Activated T-cell treated with anti-CD3 and anti-CD28 coated beads for 1 hour (primary cell): ENCODE measurements at regions not wholly inside any gene's neighbourhood (a gene's known extent, or its start where the extent isn't known, plus 50 kb on each side); places are given as distances from the start of the nearest gene placed in this dataset.

ENCODE experiments used
- DNase-seq: peaks from one replicate; pipeline ENCODE4 v3.0.0-alpha.2; 2020; ENCODE audit warnings: low read depth

DNA sequence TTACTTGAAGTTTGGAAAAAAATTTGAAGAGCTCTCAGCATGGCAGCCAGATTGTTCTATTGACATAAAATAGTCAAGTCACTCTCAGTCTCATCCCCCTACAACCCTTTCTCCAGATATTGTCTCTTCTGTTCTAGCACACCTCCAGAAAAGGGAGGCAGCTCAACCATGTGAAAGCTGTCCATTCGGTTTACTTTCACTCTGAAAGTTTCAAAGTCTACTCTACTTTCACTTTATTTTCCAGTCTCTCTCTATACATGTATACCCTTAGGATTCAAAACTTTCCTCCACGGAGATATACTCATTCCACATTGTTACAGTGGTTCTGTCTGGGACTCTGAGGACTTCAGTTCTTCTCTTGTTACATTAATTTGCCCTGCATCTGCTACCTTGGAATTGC is 111.0 kb upstream of the STAC start:
- no peak for DNase-seq

GRCh38 chr3:36282766-36283165 is 97.5 kb upstream of the STAC start:
- DNase-seq = no peak

GRCh38 chr3:36295296-36295695 is 85.0 kb upstream of the STAC start:
- no peak for DNase-seq

DNA sequence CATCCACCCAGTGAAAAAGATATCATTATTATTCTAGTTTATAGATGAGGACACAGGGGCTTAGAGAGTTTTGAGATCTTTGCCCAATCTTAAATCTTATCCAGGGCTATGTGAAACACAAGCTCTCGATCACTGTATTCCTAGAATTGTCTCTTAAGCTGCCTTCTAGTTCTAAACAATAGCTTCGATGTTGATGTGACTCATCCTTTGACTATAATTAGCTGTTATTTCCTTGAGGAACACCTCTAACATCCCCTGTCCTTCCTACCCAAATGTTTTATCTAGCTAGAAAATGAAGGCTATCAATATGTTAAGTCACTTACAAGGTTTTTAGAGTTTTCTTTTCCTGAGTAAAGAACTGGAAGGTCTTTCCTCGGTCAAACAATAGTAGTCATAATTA is 83.1 kb upstream of the STAC start:
- DNase-seq = no peak

- no peak for DNase-seq
These were observed 82.1 kb upstream of the STAC start for GRCh38 chr3:36298188-36298587.

GRCh38 chr3:36302158-36302509 is 78.2 kb upstream of the STAC start:
- no peak for DNase-seq

GRCh38 chr3:36302626-36303025 is 77.7 kb upstream of the STAC start:
- no peak for DNase-seq

GRCh38 chr3:36303286-36303685 is 77.0 kb upstream of the STAC start:
- DNase-seq = no peak

DNA sequence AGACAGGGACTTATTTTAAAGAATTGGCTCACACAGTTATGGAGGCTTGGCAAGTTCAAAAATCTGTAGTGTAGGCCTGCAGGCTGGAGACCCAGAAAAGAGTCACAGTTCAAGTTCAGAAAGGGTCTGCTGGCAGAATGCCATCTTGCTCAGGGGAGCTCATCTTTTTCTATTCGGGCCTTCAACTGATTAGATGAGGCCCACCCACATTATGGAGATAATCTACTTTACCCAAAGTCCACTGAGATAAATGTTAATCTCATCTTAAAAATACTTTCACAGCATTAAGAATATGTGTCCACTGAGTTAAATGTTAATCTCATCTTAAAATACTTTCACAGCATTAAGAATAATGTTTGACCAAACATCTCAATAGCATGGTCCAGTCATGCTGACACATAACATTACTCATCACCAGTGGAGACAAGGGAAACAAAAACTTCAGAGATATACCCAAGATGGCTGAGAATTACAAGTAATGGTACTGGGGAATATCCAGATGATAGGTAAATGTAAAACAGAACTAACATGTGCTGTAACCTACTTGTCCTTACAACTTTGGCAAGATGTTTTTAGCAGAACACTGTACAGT is 74.3 kb upstream of the STAC start:
- DNase-seq = no peak

DNA sequence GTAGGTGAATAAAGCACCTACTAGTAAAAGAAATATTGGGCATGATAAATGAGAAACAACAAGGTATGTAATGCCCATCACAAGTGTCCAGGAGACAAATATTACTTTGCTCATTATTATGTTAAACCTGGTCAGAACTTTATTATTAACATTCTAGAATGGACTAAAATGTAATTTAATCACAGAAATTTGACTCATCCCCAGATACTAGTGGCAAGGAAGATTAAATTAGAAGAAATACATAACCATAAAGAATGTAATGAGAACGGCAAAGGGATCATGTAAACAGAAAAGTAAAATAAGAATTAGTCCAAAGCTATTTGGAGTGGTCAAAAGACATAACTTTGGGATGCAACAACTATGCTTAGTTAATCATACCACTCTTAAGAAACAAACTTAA is 71.2 kb upstream of the STAC start:
- DNase-seq = no peak

DNA sequence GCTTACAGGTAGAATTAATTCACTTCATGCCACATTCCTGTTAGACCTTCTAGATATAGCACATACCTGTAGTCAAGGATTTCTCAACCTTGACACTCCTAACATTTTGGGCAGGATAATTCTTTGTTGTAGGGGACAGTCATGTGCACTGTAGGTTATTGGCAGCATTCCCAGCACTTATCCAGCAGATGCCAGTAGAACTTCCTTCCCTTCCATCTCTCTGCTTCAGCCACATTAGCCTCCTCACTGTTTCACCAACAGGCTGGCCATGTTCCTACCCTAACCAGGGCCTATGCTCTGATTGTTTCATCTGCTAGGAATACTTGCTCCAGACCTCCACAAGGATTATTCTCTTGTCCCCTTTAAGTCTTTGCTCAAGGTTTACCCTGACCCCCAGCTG is 68.0 kb upstream of the STAC start:
- no peak for DNase-seq

DNA sequence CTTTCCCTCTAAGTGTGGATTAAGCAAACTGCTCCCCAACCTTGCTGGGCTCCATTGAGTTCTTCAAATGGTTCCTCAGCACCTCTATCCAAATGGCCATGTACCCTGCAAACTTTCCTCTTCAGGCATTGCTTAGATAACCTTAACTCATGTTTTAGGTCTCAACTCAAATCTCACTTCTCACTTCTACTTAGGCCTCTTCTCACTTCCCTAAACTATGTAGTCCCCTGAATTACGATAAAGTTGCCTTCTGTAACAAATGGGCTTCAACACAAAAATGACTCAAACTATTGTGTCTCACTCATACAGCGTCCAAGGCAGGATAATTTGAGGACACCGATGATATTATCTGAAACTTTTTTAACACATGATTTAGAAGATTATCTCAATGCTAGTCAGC is 62.4 kb upstream of the STAC start:
- DNase-seq = no peak

- DNase-seq = no peak
These were observed 61.6 kb upstream of the STAC start for GRCh38 chr3:36318621-36319200.

DNA sequence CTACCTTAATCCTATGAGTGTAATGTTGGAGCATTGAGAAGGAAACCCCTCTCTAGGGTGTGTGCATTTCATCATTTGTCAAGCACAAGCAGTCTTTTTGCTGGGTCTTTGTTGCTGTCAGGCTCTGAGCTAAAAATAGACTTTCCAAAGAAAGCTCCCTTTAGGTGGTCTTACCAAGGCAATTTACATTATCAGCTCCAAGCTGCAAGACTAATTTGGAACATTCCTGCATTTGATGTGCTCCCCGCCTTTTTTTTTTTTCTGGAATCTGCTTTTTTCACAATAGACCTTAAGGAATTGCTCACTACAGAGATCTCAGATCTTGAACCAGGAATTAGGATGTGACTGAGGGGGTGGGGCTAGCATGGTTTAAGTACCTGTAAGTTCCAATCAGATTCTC is 60.6 kb upstream of the STAC start:
- no peak for DNase-seq
